SK-N-SH (cell line): ENCODE measurements at regions not wholly inside any gene's neighbourhood (a gene's known extent, or its start where the extent isn't known, plus 50 kb on each side); places are given as distances from the start of the nearest gene placed in this dataset.
A peak's percentile ranks its signal among the peaks of the same experiment; 100 is the strongest.

Source experiments
- CTCF ChIA-PET: fragments of 300-600, 350-600 bp; formaldehyde crosslinking; extraction: SDS; loops from one replicate; lab custom pipeline; 2021; lab: Yijun Ruan, JAX
- POLR2A ChIA-PET: fragments of 350-600 bp; sonication (Branson Sonifier 250); formaldehyde crosslinking; extraction: SDS; loops from one replicate; lab custom pipeline; 2020; ENCODE audit warnings: antibody characterized with exemption, inconsistent platforms; lab: Yijun Ruan, JAX
- DNase-seq: peaks from one replicate; pipeline ENCODE4 v3.0.0; 2012
- H2AFZ ChIP-seq: fragments of 200-600 bp; sonication (generic); 2 replicates; pipeline ENCODE4 v1.8.1; 2016; ENCODE audit warnings: antibody characterized with exemption, mild to moderate bottlenecking, low read depth
- H3F3A ChIP-seq: fragments of 200-600 bp; sonication (generic); replicated peaks from 2 replicates; pipeline ENCODE3; 2016; ENCODE audit warnings: antibody characterized with exemption, mild to moderate bottlenecking; ENCODE audit not compliant: insufficient read depth
- H3K27ac ChIP-seq, 2 experiments: fragments of 200-500 bp in 1 of 2; fragments of 200-600 bp in 1 of 2; sonication (Bioruptor generic) in 1 of 2; sonication (generic), shearing (Covaris generic) in 1 of 2; 2 replicates each; pipeline versions ENCODE4 v1.5.1 to v1.6.1; 2014 to 2016; ENCODE audit warnings: low read depth in 2 of 2, inconsistent platforms in 1 of 2, low read length in 1 of 2, mild to moderate bottlenecking in 1 of 2, mixed read lengths in 1 of 2
- H3K27me3 ChIP-seq: fragments of 200-600 bp; sonication (generic), shearing (Covaris generic); 2 replicates; pipeline ENCODE4 v1.6.1; 2016; ENCODE audit warnings: mixed run types; ENCODE audit not compliant: insufficient read depth
- H3K36me3 ChIP-seq, 2 experiments: fragments of 200-500 bp in 1 of 2; fragments of 200-600 bp in 1 of 2; sonication (Bioruptor generic) in 1 of 2; sonication (generic) in 1 of 2; replicated peaks in 1 of 2; 2 replicates each; pipeline versions ENCODE3 to v1.5.1; 2014 to 2016; ENCODE audit warnings: low read length in 1 of 2, mild to moderate bottlenecking in 1 of 2; ENCODE audit not compliant: insufficient read depth in 2 of 2, control insufficient read depth in 1 of 2
- H3K4me1 ChIP-seq, 2 experiments: fragments of 200-500 bp in 1 of 2; fragments of 200-600 bp in 1 of 2; sonication (Bioruptor generic) in 1 of 2; sonication (generic), shearing (Covaris generic) in 1 of 2; 2 replicates each; pipeline versions ENCODE4 v1.5.1 to v1.6.1; 2014 to 2016; ENCODE audit warnings: low read depth in 1 of 2, low read length in 1 of 2, mixed run types in 1 of 2; ENCODE audit not compliant: insufficient read depth in 2 of 2, control insufficient read depth in 1 of 2
- H3K4me2 ChIP-seq: fragments of 200-600 bp; sonication (generic), shearing (Covaris generic); 2 replicates; pipeline ENCODE4 v1.6.1; 2017; ENCODE audit warnings: mixed run types
- H3K4me3 ChIP-seq, 2 experiments: fragments of 200-500 bp in 1 of 2; fragments of 200-600 bp in 1 of 2; sonication (Bioruptor generic) in 1 of 2; sonication (generic), shearing (Covaris generic) in 1 of 2; 2 replicates each; pipeline versions ENCODE4 v1.5.1 to v1.8.1; 2014 to 2016; ENCODE audit warnings: low read depth in 2 of 2, inconsistent platforms in 1 of 2, low read length in 1 of 2, mild to moderate bottlenecking in 1 of 2, mixed read lengths in 1 of 2, moderate library complexity in 1 of 2
- H3K79me2 ChIP-seq: fragments of 200-600 bp; sonication (generic); 2 replicates; pipeline ENCODE4 v1.8.1; 2017; ENCODE audit warnings: mild to moderate bottlenecking; ENCODE audit not compliant: insufficient read depth
- H3K9ac ChIP-seq: fragments of 200-600 bp; sonication (generic); 2 replicates; pipeline ENCODE4 v1.6.1; 2017; ENCODE audit warnings: mixed run types
- H3K9me2 ChIP-seq: fragments of 200-600 bp; sonication (generic); 2 replicates; pipeline ENCODE4 v1.6.1; 2017; ENCODE audit warnings: mixed run types
- H3K9me3 ChIP-seq: fragments of 200-600 bp; sonication (generic); 2 replicates; pipeline ENCODE4 v1.6.1; 2017; ENCODE audit warnings: mixed run types, mild to moderate bottlenecking, moderate library complexity
- H4K20me1 ChIP-seq: fragments of 200-600 bp; sonication (generic); 2 replicates; pipeline ENCODE4 v1.6.1; 2017; ENCODE audit warnings: mild to moderate bottlenecking, mixed run types; ENCODE audit not compliant: insufficient read depth
- CHD2 ChIP-seq: fragments of 150-350 bp; IDR thresholded peaks from 2 replicates; pipeline ENCODE4 v1.6.1; 2018; ENCODE audit warnings: low read length; ENCODE audit not compliant: partially characterized antibody
- EZH2phosphoT487 ChIP-seq: fragments of 200-600 bp; sonication (generic); IDR thresholded peaks from 2 replicates; pipeline ENCODE4 v1.6.1; 2017; ENCODE audit warnings: low read depth, mixed run types, mild to moderate bottlenecking, antibody characterized with exemption, moderate library complexity, borderline replicate concordance
- FOXJ3 ChIP-seq: sonication (generic); formaldehyde crosslinking; IDR thresholded peaks from 2 replicates; pipeline ENCODE4 v1.5.1; 2020; ENCODE audit warnings: mild to moderate bottlenecking, missing genetic modification reagents
- GABPA ChIP-seq: IDR thresholded peaks from 2 replicates; pipeline ENCODE4 v1.4.0; 2012; ENCODE audit warnings: low read depth, mild to moderate bottlenecking
- MEF2A ChIP-seq: IDR thresholded peaks from 2 replicates; pipeline ENCODE4 v1.4.0; 2012; ENCODE audit warnings: low read depth, borderline replicate concordance
- NRF1 ChIP-seq: IDR thresholded peaks from 2 replicates; pipeline ENCODE4 v1.6.1; 2012; ENCODE audit warnings: low read depth, mild to moderate bottlenecking, low read length
- PBX3 ChIP-seq: IDR thresholded peaks from 2 replicates; pipeline ENCODE4; 2012
- RCOR1 ChIP-seq: fragments of 150-350 bp; IDR thresholded peaks from 2 replicates; pipeline ENCODE4 v1.6.1; 2017; ENCODE audit warnings: antibody characterized with exemption, low read length
- REST ChIP-seq: IDR thresholded peaks from 2 replicates; pipeline ENCODE4 v1.6.1; 2012; ENCODE audit warnings: mild to moderate bottlenecking, low read depth, low read length, moderate library complexity
- RXRA ChIP-seq: IDR thresholded peaks from 2 replicates; pipeline ENCODE4 v1.4.0; 2012; ENCODE audit warnings: low read depth, mild to moderate bottlenecking, borderline replicate concordance
- YY1 ChIP-seq: IDR thresholded peaks from 2 replicates; pipeline ENCODE4 v1.4.0; 2012; ENCODE audit warnings: low read depth, mild to moderate bottlenecking
- ZBTB33 ChIP-seq: IDR thresholded peaks from 2 replicates; pipeline ENCODE4 v1.4.0; 2012; ENCODE audit warnings: low read depth, borderline replicate concordance
- WGBS: methylation state at CpG from one replicate; pipeline ENCODE4 v1.1.6; 2017; ENCODE audit warnings: low lambda C conversion rate; 5-methylcytosine and 5-hydroxymethylcytosine counted together

DNA sequence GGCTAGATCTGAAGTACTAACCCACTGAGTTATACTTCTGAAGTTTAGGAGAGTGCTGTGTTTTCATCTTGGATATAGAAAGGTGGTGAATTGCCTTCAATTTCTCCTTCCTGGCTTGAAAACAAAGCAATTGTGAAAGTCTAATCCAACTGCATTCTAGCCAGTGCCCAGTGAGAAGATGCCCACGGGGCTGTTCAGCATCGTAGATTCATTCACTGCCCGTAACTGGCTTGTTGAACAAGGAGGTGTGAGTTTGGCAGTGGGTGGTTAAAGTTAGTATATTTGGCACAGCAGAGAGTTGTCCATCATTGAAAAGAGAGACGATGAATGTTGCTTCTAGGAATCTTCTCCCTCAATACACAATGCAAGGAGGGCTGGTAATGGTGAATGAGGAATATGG is 82.3 kb upstream of the RND3 start:
- peaks cover 0 to 2% of the 10 kb centered on the region in 2 experiments; a peak in 2 of 4 replicates for H3K4me1 ChIP-seq
- POLR2A ChIA-PET, result no interaction called here
- WGBS, result 100% methylated on average over 4 of the region's 4 CpGs

More for the DNA sequence above, 82.3 kb upstream of the RND3 start:
- no peak overlapping the region; the same call in 1 of the 2 replicates for H3K9ac ChIP-seq
- no peaks in the 10 kb centered on the region for H4K20me1 ChIP-seq
- no peak for DNase-seq
- no peaks in the 10 kb centered on the region for H3K79me2 ChIP-seq
- CTCF ChIA-PET, result interaction anchor here (1.0 to 1.5 kb wide), 2 partner anchors 13 to 482 kb away, joined by 3 to 4 read pairs; no protein-coding TSS in a partner anchor
- H2AFZ ChIP-seq, result peak overlapping the region; percentile 1; the same call in 1 of the 2 replicates
- H3K4me3 ChIP-seq, result no peak overlapping the region
- TF ChIP-seq GABPA, result no peak
- no peak for TF ChIP-seq REST
- TF ChIP-seq RXRA, result no peak
- no peak for TF ChIP-seq PBX3
- no peak for TF ChIP-seq YY1
- TF ChIP-seq EZH2phosphoT487, result no peak
- TF ChIP-seq FOXJ3, result no peak
- TF ChIP-seq NRF1, result no peak
- TF ChIP-seq MEF2A, result no peak
- no peak for TF ChIP-seq CHD2
- TF ChIP-seq RCOR1, result no peak
- no peak for TF ChIP-seq ZBTB33
- TF ChIP-seq, all 33 proteins: peak for 0
- Histone ChIP-seq H3F3A (peaks cover 5% of the 10 kb centered on the region), H3K9me3 (no peaks in the 10 kb centered on the region), H3K27me3 (no peaks in the 10 kb centered on the region), H3K4me2 (0 out of 2 replicates have a peak overlapping the region, but pooled peaks have one; percentile 18), H3K36me3 (no peaks in the 10 kb centered on the region), H3K9me2 (no peaks in the 10 kb centered on the region), H3K27ac (peak overlapping the region in 1 of 2 experiments; percentile 75; a peak in 2 of 4 replicates)
